ENCODE measurements at regions not wholly inside any gene's neighbourhood (a gene's known extent, or its start where the extent isn't known, plus 50 kb on each side); places are given as distances from the start of the nearest gene placed in this dataset.

GRCh38 chr2:23145460-23145859 is 239.5 kb upstream of the KLHL29 start:
- no peak for TF ChIP-seq CTCF (IDR thresholded peaks at IDR 0.05)
- no peak for TF ChIP-seq POLR2A (IDR thresholded peaks at IDR 0.05)

Measured in heart left ventricle (tissue), 13 donors.